ENCODE measurements at regions not wholly inside any gene's neighbourhood (a gene's known extent, or its start where the extent isn't known, plus 50 kb on each side); places are given as distances from the start of the nearest gene placed in this dataset.
"Not testable (repeated sequence)": the region's sequence is repeated elsewhere in the genome, so short reads cannot be mapped to it uniquely, and the experiment has no call there.

GRCh38 chr14:85853996-85854526 is 324.1 kb downstream of the FLRT2 start:
- Histone ChIP-seq H3F3A (ENCODE audit: control insufficient read depth, insufficient read depth) (no peaks in the 10 kb centered on the region), H3K27ac (ENCODE audit: low read depth, low read length) (no peak overlapping the region), H3K9me3 (ENCODE audit: control insufficient read depth, insufficient read depth, low read length) (no peaks in the 10 kb centered on the region), H3K36me3 (ENCODE audit: control insufficient read depth, low read length) (no peaks in the 10 kb centered on the region), H3K4me2 (ENCODE audit: low read length) (no peak overlapping the region), H3K4me1 (ENCODE audit: control insufficient read depth, low read length) (no peaks in the 10 kb centered on the region), H3K9me2 (replicated peaks; ENCODE audit: control insufficient read depth, low read length) (no peaks in the 10 kb centered on the region), H3K4me3 (ENCODE audit: low read length) (no peak overlapping the region), H4K20me1 (ENCODE audit: control insufficient read depth, insufficient read depth, low read depth, low read length) (no peaks in the 10 kb centered on the region), H3K27me3 (ENCODE audit: control insufficient read depth, low read length) (no peaks in the 10 kb centered on the region), H3K79me2 (ENCODE audit: control insufficient read depth, low read length) (no peaks in the 10 kb centered on the region)
- no peak for TF ChIP-seq EZH2phosphoT487 (IDR thresholded peaks at IDR 0.05; ENCODE audit: borderline replicate concordance, low read length)
- TF ChIP-seq CTCF (IDR thresholded peaks at IDR 0.05; ENCODE audit: low read depth, low read length, poor library complexity, severe bottlenecking), result no peak

GRCh38 chr14:85852906-85853305 is 323.0 kb downstream of the FLRT2 start:
- Histone ChIP-seq H3K27ac (ENCODE audit: low read depth, low read length) (no peak overlapping the region), H3K36me3 (ENCODE audit: control insufficient read depth, low read length) (no peaks in the 10 kb centered on the region), H3F3A (ENCODE audit: control insufficient read depth, insufficient read depth) (no peaks in the 10 kb centered on the region), H3K9me2 (replicated peaks; ENCODE audit: control insufficient read depth, low read length) (no peaks in the 10 kb centered on the region), H3K79me2 (ENCODE audit: control insufficient read depth, low read length) (no peaks in the 10 kb centered on the region), H3K4me2 (ENCODE audit: low read length) (no peak overlapping the region), H3K4me1 (ENCODE audit: control insufficient read depth, low read length) (no peaks in the 10 kb centered on the region), H3K4me3 (ENCODE audit: low read length) (no peak overlapping the region), H3K9me3 (ENCODE audit: control insufficient read depth, insufficient read depth, low read length) (no peaks in the 10 kb centered on the region), H3K27me3 (ENCODE audit: control insufficient read depth, low read length) (no peaks in the 10 kb centered on the region), H4K20me1 (ENCODE audit: control insufficient read depth, insufficient read depth, low read depth, low read length) (no peaks in the 10 kb centered on the region)
- no peak for TF ChIP-seq CTCF (IDR thresholded peaks at IDR 0.05; ENCODE audit: low read depth, low read length, poor library complexity, severe bottlenecking)
- no peak for TF ChIP-seq EZH2phosphoT487 (IDR thresholded peaks at IDR 0.05; ENCODE audit: borderline replicate concordance, low read length)

- H3K9me2 ChIP-seq (replicated peaks; ENCODE audit: control insufficient read depth, low read length); H3K4me1 ChIP-seq (ENCODE audit: control insufficient read depth, low read length); H3K4me2 ChIP-seq (ENCODE audit: low read length); H4K20me1 ChIP-seq (ENCODE audit: control insufficient read depth, insufficient read depth, low read depth, low read length); H3K4me3 ChIP-seq (ENCODE audit: low read length); H3K27ac ChIP-seq (ENCODE audit: low read depth, low read length); H3K36me3 ChIP-seq (ENCODE audit: control insufficient read depth, low read length); H3F3A ChIP-seq (ENCODE audit: control insufficient read depth, insufficient read depth); H3K27me3 ChIP-seq (ENCODE audit: control insufficient read depth, low read length); H3K9me3 ChIP-seq (ENCODE audit: control insufficient read depth, insufficient read depth, low read length); H3K79me2 ChIP-seq (ENCODE audit: control insufficient read depth, low read length): not testable (repeated sequence)
These were observed 322.2 kb downstream of the FLRT2 start for GRCh38 chr14:85852123-85852522.

GRCh38 chr14:85830549-85830948 is 300.6 kb downstream of the FLRT2 start:
- not testable (repeated sequence) for H3K79me2 ChIP-seq (ENCODE audit: control insufficient read depth, low read length); H3K27me3 ChIP-seq (ENCODE audit: control insufficient read depth, low read length); H3K27ac ChIP-seq (ENCODE audit: low read depth, low read length); H3K36me3 ChIP-seq (ENCODE audit: control insufficient read depth, low read length); H3F3A ChIP-seq (ENCODE audit: control insufficient read depth, insufficient read depth); H3K4me3 ChIP-seq (ENCODE audit: low read length); H4K20me1 ChIP-seq (ENCODE audit: control insufficient read depth, insufficient read depth, low read depth, low read length); H3K9me2 ChIP-seq (replicated peaks; ENCODE audit: control insufficient read depth, low read length); H3K9me3 ChIP-seq (ENCODE audit: control insufficient read depth, insufficient read depth, low read length); H3K4me2 ChIP-seq (ENCODE audit: low read length); H3K4me1 ChIP-seq (ENCODE audit: control insufficient read depth, low read length)

- H3K79me2 ChIP-seq (ENCODE audit: control insufficient read depth, low read length); H3K4me1 ChIP-seq (ENCODE audit: control insufficient read depth, low read length); H3K27ac ChIP-seq (ENCODE audit: low read depth, low read length); H3K27me3 ChIP-seq (ENCODE audit: control insufficient read depth, low read length); H3K36me3 ChIP-seq (ENCODE audit: control insufficient read depth, low read length); H3K4me2 ChIP-seq (ENCODE audit: low read length); H4K20me1 ChIP-seq (ENCODE audit: control insufficient read depth, insufficient read depth, low read depth, low read length); H3K9me3 ChIP-seq (ENCODE audit: control insufficient read depth, insufficient read depth, low read length); H3F3A ChIP-seq (ENCODE audit: control insufficient read depth, insufficient read depth); H3K4me3 ChIP-seq (ENCODE audit: low read length); H3K9me2 ChIP-seq (replicated peaks; ENCODE audit: control insufficient read depth, low read length): not testable (repeated sequence)
These were observed 299.7 kb downstream of the FLRT2 start for GRCh38 chr14:85829601-85830000.
